ENCODE measurements at regions not wholly inside any gene's neighbourhood (a gene's known extent, or its start where the extent isn't known, plus 50 kb on each side); places are given as distances from the start of the nearest gene placed in this dataset.

DNA sequence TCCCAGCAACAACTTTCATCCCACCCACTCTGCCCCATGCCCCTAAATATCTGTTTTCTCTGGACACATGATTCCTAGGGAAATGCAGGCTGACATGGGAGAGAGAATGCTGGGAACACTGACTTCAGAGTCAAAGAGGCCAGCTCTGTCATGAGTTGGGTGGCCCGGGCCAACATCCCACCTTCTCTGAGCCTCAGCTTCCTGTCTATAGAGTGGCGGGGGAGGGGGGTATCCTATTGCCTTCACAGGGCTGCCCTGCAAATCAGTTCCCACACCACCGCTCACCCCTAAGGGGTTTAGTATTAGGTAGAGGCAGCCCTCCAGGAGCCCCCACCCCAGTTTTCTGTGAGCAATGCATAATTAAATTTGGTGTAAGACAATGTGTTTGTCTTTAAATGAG, 175.0 kb upstream of the NCAM1 start:
- DNase-seq (ENCODE audit: low read depth), result no peak
- H3K36me3 ChIP-seq (ENCODE audit: control insufficient read depth, insufficient read depth, low read length), result no peaks in the 10 kb centered on the region
- no peak overlapping the region for H3K4me3 ChIP-seq (ENCODE audit: low read depth, low read length)
- TF ChIP-seq, protein P1, sequence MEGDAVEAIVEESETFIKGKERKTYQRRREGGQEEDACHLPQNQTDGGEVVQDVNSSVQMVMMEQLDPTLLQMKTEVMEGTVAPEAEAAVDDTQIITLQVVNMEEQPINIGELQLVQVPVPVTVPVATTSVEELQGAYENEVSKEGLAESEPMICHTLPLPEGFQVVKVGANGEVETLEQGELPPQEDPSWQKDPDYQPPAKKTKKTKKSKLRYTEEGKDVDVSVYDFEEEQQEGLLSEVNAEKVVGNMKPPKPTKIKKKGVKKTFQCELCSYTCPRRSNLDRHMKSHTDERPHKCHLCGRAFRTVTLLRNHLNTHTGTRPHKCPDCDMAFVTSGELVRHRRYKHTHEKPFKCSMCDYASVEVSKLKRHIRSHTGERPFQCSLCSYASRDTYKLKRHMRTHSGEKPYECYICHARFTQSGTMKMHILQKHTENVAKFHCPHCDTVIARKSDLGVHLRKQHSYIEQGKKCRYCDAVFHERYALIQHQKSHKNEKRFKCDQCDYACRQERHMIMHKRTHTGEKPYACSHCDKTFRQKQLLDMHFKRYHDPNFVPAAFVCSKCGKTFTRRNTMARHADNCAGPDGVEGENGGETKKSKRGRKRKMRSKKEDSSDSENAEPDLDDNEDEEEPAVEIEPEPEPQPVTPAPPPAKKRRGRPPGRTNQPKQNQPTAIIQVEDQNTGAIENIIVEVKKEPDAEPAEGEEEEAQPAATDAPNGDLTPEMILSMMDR (IDR thresholded peaks at IDR 0.05; ENCODE audit: insufficient read depth, low read length, severe bottlenecking), result no peak
- no peak for FAIRE-seq
- H3K27me3 ChIP-seq (ENCODE audit: control insufficient read depth, insufficient read depth, low read length), result peaks cover 6% of the 10 kb centered on the region

- TF ChIP-seq, protein P1 (IDR thresholded peaks at IDR 0.05; ENCODE audit: insufficient read depth, low read length, severe bottlenecking), result no peak
- no peaks in the 10 kb centered on the region for H3K36me3 ChIP-seq (ENCODE audit: control insufficient read depth, insufficient read depth, low read length)
- H3K27me3 ChIP-seq (ENCODE audit: control insufficient read depth, insufficient read depth, low read length), result peaks cover 2% of the 10 kb centered on the region
- no peak overlapping the region for H3K4me3 ChIP-seq (ENCODE audit: low read depth, low read length)
- DNase-seq (ENCODE audit: low read depth) (no peak), FAIRE-seq (no peak)
Measured at GRCh38 chr11:112786886-112787530, 174.2 kb upstream of the NCAM1 start.

GRCh38 chr11:112789481-112789880, 171.7 kb upstream of the NCAM1 start:
- no peak overlapping the region for H3K4me3 ChIP-seq (ENCODE audit: low read depth, low read length)
- TF ChIP-seq, protein P1 (IDR thresholded peaks at IDR 0.05; ENCODE audit: insufficient read depth, low read length, severe bottlenecking), result no peak
- DNase-seq (ENCODE audit: low read depth), result no peak
- no peak for FAIRE-seq
- H3K27me3 ChIP-seq (ENCODE audit: control insufficient read depth, insufficient read depth, low read length), result no peaks in the 10 kb centered on the region
- H3K36me3 ChIP-seq (ENCODE audit: control insufficient read depth, insufficient read depth, low read length), result no peaks in the 10 kb centered on the region

- Histone ChIP-seq H3K4me3 (ENCODE audit: low read depth, low read length) (no peak overlapping the region), H3K36me3 (ENCODE audit: control insufficient read depth, insufficient read depth, low read length) (no peaks in the 10 kb centered on the region), H3K27me3 (ENCODE audit: control insufficient read depth, insufficient read depth, low read length) (no peaks in the 10 kb centered on the region)
- TF ChIP-seq, protein P1 (IDR thresholded peaks at IDR 0.05; ENCODE audit: insufficient read depth, low read length, severe bottlenecking), result no peak
- DNase-seq (ENCODE audit: low read depth) (no peak), FAIRE-seq (no peak)
Measured at GRCh38 chr11:112790286-112790685, 170.9 kb upstream of the NCAM1 start.

DNA sequence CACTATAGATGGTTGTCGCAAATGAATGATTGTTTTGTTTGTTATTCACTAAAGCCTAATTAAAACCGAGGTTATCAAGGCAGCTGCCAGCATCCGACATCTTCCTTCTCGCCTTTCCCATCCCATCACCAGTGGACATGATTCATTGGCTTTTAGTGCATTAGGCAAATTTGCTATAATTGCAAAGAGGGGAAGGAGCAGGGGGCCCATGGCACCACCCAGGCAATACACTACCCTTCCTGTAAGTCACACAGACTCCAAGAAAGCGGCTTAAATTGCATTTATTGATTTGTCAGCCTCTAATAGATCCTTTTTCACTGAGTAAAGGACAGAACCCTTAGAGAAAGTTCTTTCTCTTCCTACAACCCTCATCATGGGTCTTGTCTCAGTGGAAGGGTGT, 169.2 kb upstream of the NCAM1 start:
- H3K4me3 ChIP-seq (ENCODE audit: low read depth, low read length), result no peak overlapping the region
- H3K27me3 ChIP-seq (ENCODE audit: control insufficient read depth, insufficient read depth, low read length), result no peaks in the 10 kb centered on the region
- H3K36me3 ChIP-seq (ENCODE audit: control insufficient read depth, insufficient read depth, low read length), result no peaks in the 10 kb centered on the region
- TF ChIP-seq, protein P1 (IDR thresholded peaks at IDR 0.05; ENCODE audit: insufficient read depth, low read length, severe bottlenecking), result no peak
- DNase-seq (ENCODE audit: low read depth) (no peak), FAIRE-seq (no peak)

DNA sequence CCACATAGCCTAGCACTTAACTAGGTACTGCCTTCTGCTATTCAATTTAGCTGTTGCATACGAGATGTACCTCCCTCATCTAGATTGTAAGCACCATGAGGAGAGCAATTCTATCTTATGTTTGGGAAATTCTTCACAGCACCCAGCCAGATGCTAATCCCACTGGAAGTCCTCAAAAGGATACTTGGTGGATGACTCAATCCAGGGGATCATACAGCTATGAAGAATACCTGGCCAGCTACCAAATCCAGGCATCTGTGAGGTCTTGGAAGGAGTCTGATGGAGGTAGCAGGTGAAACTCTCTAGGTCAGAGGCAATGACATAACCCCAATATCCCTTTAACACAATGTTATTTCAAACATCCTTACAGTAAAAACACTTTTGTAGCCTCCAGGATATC, 167.8 kb upstream of the NCAM1 start:
- no peak for FAIRE-seq
- no peaks in the 10 kb centered on the region for H3K36me3 ChIP-seq (ENCODE audit: control insufficient read depth, insufficient read depth, low read length)
- H3K4me3 ChIP-seq (ENCODE audit: low read depth, low read length), result no peak overlapping the region
- TF ChIP-seq, protein P1 (IDR thresholded peaks at IDR 0.05; ENCODE audit: insufficient read depth, low read length, severe bottlenecking), result no peak
- no peak for DNase-seq (ENCODE audit: low read depth)
- no peaks in the 10 kb centered on the region for H3K27me3 ChIP-seq (ENCODE audit: control insufficient read depth, insufficient read depth, low read length)

Measured in bronchial epithelial cell (primary cell).